ENCODE measurements at regions not wholly inside any gene's neighbourhood (a gene's known extent, or its start where the extent isn't known, plus 50 kb on each side); places are given as distances from the start of the nearest gene placed in this dataset.

- TF ChIP-seq CTCF (IDR thresholded peaks at IDR 0.05; ENCODE audit: low read depth, low read length) (no peak), EZH2phosphoT487 (IDR thresholded peaks at IDR 0.05; ENCODE audit: low read depth) (no peak)
These were observed 342.9 kb downstream of the TSN start for GRCh38 chr2:122098306-122098705.

Measured in OCI-LY3 (cell line).